ENCODE measurements at regions not wholly inside any gene's neighbourhood (a gene's known extent, or its start where the extent isn't known, plus 50 kb on each side); places are given as distances from the start of the nearest gene placed in this dataset.

DNA sequence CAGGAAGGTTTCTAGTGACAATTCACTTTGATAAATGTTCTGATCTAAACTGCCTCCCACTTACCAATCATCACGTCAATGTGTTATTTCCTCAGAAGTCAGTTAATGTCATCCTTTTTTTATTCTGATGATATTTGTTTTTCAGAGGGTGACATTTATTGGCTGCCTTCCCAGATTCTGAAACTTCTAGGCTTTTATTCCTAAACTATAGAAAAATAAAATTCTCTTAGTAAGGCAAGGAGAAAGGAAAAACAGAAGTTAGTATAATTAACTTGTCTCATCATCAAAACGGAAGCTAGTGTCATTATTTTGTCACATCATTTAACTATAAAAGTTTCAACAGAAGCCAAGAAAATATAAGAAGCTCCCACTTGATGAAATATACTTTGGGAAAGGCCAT is 100.0 kb upstream of the C3orf80 start:
- TF ChIP-seq, protein P1, sequence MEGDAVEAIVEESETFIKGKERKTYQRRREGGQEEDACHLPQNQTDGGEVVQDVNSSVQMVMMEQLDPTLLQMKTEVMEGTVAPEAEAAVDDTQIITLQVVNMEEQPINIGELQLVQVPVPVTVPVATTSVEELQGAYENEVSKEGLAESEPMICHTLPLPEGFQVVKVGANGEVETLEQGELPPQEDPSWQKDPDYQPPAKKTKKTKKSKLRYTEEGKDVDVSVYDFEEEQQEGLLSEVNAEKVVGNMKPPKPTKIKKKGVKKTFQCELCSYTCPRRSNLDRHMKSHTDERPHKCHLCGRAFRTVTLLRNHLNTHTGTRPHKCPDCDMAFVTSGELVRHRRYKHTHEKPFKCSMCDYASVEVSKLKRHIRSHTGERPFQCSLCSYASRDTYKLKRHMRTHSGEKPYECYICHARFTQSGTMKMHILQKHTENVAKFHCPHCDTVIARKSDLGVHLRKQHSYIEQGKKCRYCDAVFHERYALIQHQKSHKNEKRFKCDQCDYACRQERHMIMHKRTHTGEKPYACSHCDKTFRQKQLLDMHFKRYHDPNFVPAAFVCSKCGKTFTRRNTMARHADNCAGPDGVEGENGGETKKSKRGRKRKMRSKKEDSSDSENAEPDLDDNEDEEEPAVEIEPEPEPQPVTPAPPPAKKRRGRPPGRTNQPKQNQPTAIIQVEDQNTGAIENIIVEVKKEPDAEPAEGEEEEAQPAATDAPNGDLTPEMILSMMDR (IDR thresholded peaks at IDR 0.05; ENCODE audit: insufficient read depth, low read depth, low read length), result no peak
- no peak for TF ChIP-seq EZH2 (IDR thresholded peaks at IDR 0.05; ENCODE audit: insufficient read depth, low read length)

Measured in astrocyte (in vitro differentiated cells and primary cell).